BLaER1 (cell line): ENCODE measurements at regions not wholly inside any gene's neighbourhood (a gene's known extent, or its start where the extent isn't known, plus 50 kb on each side); places are given as distances from the start of the nearest gene placed in this dataset.

Experiments used
- H3K27ac ChIP-seq: shearing (Covaris generic); formaldehyde crosslinking; 2 replicates; pipeline ENCODE4 v1.8.1; 2022
- H3K27me3 ChIP-seq: shearing (Covaris generic); formaldehyde crosslinking; 2 replicates; pipeline ENCODE4 v1.8.1; 2022
- H3K36me3 ChIP-seq: shearing (Covaris generic); formaldehyde crosslinking; 2 replicates; pipeline ENCODE4 v1.8.1; 2022
- H3K4me1 ChIP-seq: shearing (Covaris generic); formaldehyde crosslinking; 2 replicates; pipeline ENCODE4 v1.8.1; 2022
- H3K4me2 ChIP-seq: shearing (Covaris generic); formaldehyde crosslinking; 2 replicates; pipeline ENCODE4 v1.8.1; 2022
- H3K4me3 ChIP-seq: shearing (Covaris generic); formaldehyde crosslinking; 2 replicates; pipeline ENCODE4 v1.8.1; 2022
- H3K9ac ChIP-seq: shearing (Covaris generic); formaldehyde crosslinking; 2 replicates; pipeline ENCODE4 v1.8.1; 2022
- H3K9me3 ChIP-seq: shearing (Covaris generic); formaldehyde crosslinking; 2 replicates; pipeline ENCODE4 v1.8.1; 2022
- H4K20me1 ChIP-seq: shearing (Covaris generic); formaldehyde crosslinking; 2 replicates; pipeline ENCODE4 v1.8.1; 2022
- Cebpa-rat ChIP-seq: shearing (Covaris generic); IDR thresholded peaks from 2 replicates; pipeline ENCODE4 v1.8.1; 2022

DNA sequence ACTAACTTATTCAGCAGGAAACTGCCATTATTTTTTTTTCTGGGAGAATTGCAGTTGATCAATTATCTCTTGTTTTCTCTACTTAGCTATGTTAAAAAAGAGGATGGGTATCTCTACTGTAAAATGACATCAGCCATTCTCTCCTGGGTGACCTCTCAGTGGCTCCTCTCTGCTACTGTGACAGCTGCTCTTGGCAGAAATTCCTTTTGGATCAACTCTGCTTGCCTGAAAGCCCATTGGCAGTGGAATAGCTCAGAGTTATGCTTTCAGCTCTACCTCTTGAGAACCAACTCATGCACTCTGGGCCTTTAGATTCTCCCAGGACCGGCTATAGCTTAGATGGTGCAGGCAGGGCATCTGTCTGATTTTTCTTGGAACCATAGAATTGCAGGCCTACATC is 99.9 kb upstream of the GAP43 start:
- H3K9ac ChIP-seq, result no peak overlapping the region
- no peak overlapping the region for H3K27ac ChIP-seq
- no peaks in the 10 kb centered on the region for H3K27me3 ChIP-seq
- no peaks in the 10 kb centered on the region for H4K20me1 ChIP-seq
- no peak overlapping the region for H3K4me2 ChIP-seq
- no peaks in the 10 kb centered on the region for H3K36me3 ChIP-seq
- H3K9me3 ChIP-seq, result no peaks in the 10 kb centered on the region
- H3K4me3 ChIP-seq, result no peak overlapping the region
- TF ChIP-seq Cebpa-rat, result no peak
- peaks cover 4% of the 10 kb centered on the region; the same call in 1 of the 2 replicates for H3K4me1 ChIP-seq

DNA sequence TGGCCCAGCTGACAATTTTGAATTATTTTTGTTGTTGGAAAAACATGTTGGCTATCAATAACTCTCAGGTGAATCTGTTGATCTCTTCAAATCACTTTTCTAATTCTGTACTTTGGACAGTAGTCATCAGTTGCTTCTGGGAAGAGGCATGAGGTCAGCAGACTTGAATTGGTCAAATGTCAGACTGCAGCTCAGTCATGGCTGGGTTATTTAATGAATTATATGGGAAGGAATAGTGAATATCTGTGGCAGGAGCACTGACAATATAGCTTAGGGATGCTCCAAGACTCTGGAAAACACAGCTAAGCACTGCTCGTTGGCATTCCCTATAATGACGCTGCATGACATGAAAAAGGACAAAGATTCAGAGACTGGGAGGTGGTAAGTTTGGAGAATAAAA is 98.8 kb upstream of the GAP43 start:
- Histone ChIP-seq H3K4me2 (no peak overlapping the region), H3K4me3 (no peak overlapping the region), H3K9ac (no peak overlapping the region), H4K20me1 (no peaks in the 10 kb centered on the region), H3K36me3 (no peaks in the 10 kb centered on the region), H3K27ac (no peak overlapping the region), H3K27me3 (no peaks in the 10 kb centered on the region), H3K9me3 (no peaks in the 10 kb centered on the region), H3K4me1 (peaks cover 4% of the 10 kb centered on the region; the same call in 1 of the 2 replicates)
- TF ChIP-seq Cebpa-rat, result no peak

DNA sequence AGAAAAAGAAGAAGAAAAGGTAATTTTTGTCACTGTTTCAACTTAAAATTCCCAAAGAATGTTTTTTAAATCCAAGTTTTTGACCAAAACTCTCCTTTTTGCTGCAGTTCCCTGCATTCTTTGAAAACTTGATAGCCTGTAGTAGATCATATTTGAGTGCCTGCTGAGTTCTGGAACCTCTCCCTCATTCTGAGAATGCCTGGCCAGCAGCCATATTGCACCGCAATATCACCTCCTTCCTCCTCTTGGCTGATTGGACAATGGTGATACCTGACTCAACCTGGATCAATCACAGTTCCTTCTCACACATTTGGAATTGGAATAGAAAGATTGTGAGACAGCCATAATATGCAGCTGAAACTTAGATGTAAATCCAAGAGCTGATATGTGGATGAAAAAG is 97.6 kb upstream of the GAP43 start:
- TF ChIP-seq Cebpa-rat, result no peak
- Histone ChIP-seq H3K36me3 (no peaks in the 10 kb centered on the region), H4K20me1 (no peaks in the 10 kb centered on the region), H3K27ac (no peak overlapping the region), H3K4me3 (no peak overlapping the region), H3K9me3 (no peaks in the 10 kb centered on the region), H3K4me1 (0 out of 2 replicates have a peak, but pooled peaks cover under 1% of the 10 kb centered on the region), H3K9ac (no peak overlapping the region), H3K27me3 (no peaks in the 10 kb centered on the region), H3K4me2 (no peak overlapping the region)

DNA sequence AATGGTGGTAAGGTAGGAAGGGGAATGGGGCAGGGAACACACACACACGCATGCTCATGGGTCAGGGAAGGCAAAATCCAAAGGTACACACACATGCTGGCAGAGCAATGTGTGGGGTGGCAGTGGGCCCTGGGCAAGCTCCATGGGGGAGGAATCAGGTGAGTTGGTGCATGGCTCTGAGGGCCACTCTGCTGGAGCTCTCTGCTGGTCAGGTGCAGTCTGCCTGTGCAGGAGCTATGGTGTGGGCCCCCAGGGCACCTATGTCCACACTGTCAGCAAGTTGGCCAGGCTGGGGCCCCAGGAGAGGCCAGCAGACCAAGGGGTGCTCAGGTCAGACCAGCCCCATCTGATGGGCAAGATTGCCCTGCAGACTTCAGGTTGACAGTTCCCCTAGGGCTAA is 90.1 kb upstream of the GAP43 start:
- no peak overlapping the region for H3K9ac ChIP-seq
- no peaks in the 10 kb centered on the region for H4K20me1 ChIP-seq
- no peak overlapping the region for H3K4me3 ChIP-seq
- TF ChIP-seq Cebpa-rat, result no peak
- no peaks in the 10 kb centered on the region for H3K4me1 ChIP-seq
- H3K36me3 ChIP-seq, result no peaks in the 10 kb centered on the region
- H3K4me2 ChIP-seq, result no peak overlapping the region
- H3K27ac ChIP-seq, result no peak overlapping the region
- H3K9me3 ChIP-seq, result no peaks in the 10 kb centered on the region
- no peaks in the 10 kb centered on the region for H3K27me3 ChIP-seq

DNA sequence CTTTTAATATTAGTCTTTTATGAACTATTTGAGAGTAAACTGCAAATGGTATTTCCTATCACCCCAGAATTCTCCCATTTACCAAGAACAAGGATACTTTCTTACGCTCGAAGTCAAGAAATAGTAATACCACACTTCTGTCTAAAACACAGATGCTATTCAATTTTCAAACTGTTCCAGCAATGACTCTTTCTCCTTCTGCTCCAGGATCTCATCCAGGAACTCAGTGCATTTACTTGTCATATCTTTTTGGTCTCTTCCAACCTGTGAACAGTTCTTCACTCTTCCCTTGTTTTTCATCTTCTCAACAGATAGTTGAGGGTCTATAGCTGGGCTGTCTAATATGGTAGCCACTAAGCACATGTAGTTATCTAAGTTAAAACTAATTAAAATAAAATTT is 87.1 kb upstream of the GAP43 start:
- TF ChIP-seq Cebpa-rat, result no peak
- H3K9ac ChIP-seq, result no peak overlapping the region
- no peaks in the 10 kb centered on the region for H4K20me1 ChIP-seq

DNA sequence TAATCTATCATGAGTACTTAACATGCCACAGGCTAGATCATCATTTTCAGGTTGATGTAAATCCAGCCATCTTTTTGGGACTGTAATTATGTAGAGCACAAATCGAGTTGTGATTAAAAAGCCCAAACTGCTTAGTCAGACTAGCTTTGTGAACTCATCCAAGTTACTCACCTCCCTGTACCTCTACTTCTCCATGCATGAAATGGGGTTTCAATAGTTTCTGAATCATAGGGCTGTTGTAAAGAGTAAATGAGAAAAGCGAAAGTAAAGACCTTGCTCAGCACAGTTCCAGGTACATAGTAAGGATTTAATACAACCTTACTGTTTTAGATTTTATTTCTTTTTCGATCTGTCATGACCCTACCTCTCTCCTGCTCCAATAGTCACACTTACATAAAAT is 85.6 kb upstream of the GAP43 start:
- H3K4me3 ChIP-seq, result no peak overlapping the region
- TF ChIP-seq Cebpa-rat, result no peak
- no peaks in the 10 kb centered on the region for H3K36me3 ChIP-seq
- no peak overlapping the region for H3K27ac ChIP-seq
- no peak overlapping the region for H3K9ac ChIP-seq
- H3K9me3 ChIP-seq, result no peaks in the 10 kb centered on the region
- H4K20me1 ChIP-seq, result no peaks in the 10 kb centered on the region
- H3K4me2 ChIP-seq, result no peak overlapping the region
- H3K4me1 ChIP-seq, result no peaks in the 10 kb centered on the region
- H3K27me3 ChIP-seq, result no peaks in the 10 kb centered on the region

More for the DNA sequence above, 87.1 kb upstream of the GAP43 start:
- no peaks in the 10 kb centered on the region for H3K36me3 ChIP-seq
- H3K27me3 ChIP-seq, result no peaks in the 10 kb centered on the region
- H3K4me2 ChIP-seq, result no peak overlapping the region
- H3K4me1 ChIP-seq, result no peaks in the 10 kb centered on the region
- H3K4me3 ChIP-seq, result no peak overlapping the region
- no peaks in the 10 kb centered on the region for H3K9me3 ChIP-seq
- no peak overlapping the region for H3K27ac ChIP-seq

DNA sequence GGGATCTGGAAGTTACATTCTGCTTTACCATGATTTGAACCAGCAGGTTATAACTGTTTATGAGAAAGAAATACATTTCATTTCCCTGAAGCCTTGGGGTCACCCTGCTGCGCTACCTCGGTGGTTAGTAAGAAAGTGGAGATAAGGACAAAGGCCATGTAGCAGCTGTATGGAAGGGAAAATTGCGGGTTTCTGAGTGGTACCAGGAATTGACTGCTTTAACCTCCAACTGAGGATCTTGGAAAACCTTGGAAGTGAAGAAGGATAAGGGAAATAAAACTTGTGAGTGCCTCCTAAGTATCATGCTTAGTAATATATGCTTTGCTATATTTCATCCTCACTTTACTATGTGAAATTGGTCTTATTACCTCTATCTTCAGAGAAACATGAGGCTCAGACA is 76.1 kb upstream of the GAP43 start:
- no peaks in the 10 kb centered on the region for H3K9me3 ChIP-seq
- no peak overlapping the region for H3K4me2 ChIP-seq
- H3K27me3 ChIP-seq, result no peaks in the 10 kb centered on the region
- H3K27ac ChIP-seq, result no peak overlapping the region
- no peaks in the 10 kb centered on the region for H4K20me1 ChIP-seq
- H3K4me3 ChIP-seq, result no peak overlapping the region
- no peaks in the 10 kb centered on the region for H3K4me1 ChIP-seq
- H3K36me3 ChIP-seq, result no peaks in the 10 kb centered on the region
- TF ChIP-seq Cebpa-rat, result no peak
- no peak overlapping the region for H3K9ac ChIP-seq

DNA sequence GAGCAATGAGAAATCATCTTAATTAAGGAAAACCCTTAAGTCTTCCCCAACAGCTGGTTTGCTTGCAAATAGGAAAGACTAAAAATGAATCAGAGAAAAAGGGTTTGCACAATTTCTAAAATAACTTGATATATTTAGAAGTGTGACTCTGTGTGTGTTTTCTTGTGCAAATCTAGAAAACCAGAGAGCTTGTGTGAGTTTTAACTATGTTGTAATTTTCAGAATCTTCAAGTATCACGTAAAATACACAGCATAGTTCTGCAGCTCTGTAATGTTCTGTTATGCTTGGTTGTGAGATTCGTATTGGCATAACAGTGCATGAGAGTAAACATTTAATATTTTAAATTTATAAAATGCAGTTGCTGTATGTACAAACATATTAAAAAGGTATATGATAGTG is 74.7 kb upstream of the GAP43 start:
- Histone ChIP-seq H3K4me2 (no peak overlapping the region), H3K27ac (no peak overlapping the region), H3K9me3 (no peaks in the 10 kb centered on the region), H3K4me1 (no peaks in the 10 kb centered on the region), H3K36me3 (no peaks in the 10 kb centered on the region), H3K9ac (no peak overlapping the region), H3K27me3 (no peaks in the 10 kb centered on the region), H3K4me3 (no peak overlapping the region), H4K20me1 (no peaks in the 10 kb centered on the region)
- no peak for TF ChIP-seq Cebpa-rat

DNA sequence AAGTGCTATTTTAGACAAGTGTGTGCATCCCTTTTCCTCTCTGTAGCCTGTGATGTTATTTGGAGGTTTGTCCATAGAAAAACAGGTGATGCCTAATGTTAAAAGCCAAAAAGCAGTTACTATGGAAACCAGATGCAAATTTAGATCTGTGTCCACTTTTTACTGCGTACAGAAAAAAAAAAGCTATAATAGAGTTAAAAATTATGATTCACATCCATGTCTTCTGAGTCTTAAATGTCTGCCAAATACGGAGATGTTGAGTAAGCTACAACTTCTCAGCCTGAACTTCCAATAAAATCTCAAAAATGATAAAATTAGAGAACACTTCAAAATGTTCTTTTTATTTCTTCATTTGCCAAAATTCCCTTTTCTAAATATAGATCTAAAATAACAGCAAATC is 74.2 kb upstream of the GAP43 start:
- no peak overlapping the region for H3K4me3 ChIP-seq
- no peak overlapping the region for H3K4me2 ChIP-seq
- no peak overlapping the region for H3K27ac ChIP-seq
- H3K27me3 ChIP-seq, result no peaks in the 10 kb centered on the region
- H3K36me3 ChIP-seq, result no peaks in the 10 kb centered on the region
- no peaks in the 10 kb centered on the region for H4K20me1 ChIP-seq
- no peak for TF ChIP-seq Cebpa-rat
- no peaks in the 10 kb centered on the region for H3K9me3 ChIP-seq
- H3K9ac ChIP-seq, result no peak overlapping the region
- no peaks in the 10 kb centered on the region for H3K4me1 ChIP-seq

DNA sequence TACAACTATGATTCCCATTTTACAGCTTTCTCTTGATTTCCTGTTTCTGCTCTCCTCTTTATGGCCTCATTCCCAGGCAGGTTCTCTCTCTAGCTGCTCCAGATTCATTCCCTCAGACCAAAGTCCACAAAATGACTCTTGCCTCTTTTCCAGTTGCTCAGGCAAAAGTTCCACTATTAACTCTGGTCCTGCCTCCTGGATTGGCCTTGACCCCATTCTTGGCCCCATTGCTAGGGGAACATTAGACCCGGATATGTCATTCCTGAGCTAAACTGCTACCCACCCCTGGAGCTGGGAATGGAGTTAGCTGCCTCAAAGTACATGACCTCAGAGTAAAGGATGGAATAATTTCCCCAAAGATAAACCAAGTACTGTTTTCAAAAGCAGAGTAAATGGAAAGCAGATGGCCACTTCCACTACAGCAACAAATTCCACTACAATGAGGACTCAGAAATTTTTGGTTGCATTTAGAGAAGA is 73.0 kb upstream of the GAP43 start:
- no peak overlapping the region for H3K27ac ChIP-seq
- H3K27me3 ChIP-seq, result no peaks in the 10 kb centered on the region
- TF ChIP-seq Cebpa-rat, result no peak
- H4K20me1 ChIP-seq, result no peaks in the 10 kb centered on the region
- no peaks in the 10 kb centered on the region for H3K9me3 ChIP-seq
- H3K36me3 ChIP-seq, result no peaks in the 10 kb centered on the region
- H3K4me3 ChIP-seq, result no peak overlapping the region
- H3K9ac ChIP-seq, result no peak overlapping the region
- no peaks in the 10 kb centered on the region for H3K4me1 ChIP-seq
- H3K4me2 ChIP-seq, result no peak overlapping the region

DNA sequence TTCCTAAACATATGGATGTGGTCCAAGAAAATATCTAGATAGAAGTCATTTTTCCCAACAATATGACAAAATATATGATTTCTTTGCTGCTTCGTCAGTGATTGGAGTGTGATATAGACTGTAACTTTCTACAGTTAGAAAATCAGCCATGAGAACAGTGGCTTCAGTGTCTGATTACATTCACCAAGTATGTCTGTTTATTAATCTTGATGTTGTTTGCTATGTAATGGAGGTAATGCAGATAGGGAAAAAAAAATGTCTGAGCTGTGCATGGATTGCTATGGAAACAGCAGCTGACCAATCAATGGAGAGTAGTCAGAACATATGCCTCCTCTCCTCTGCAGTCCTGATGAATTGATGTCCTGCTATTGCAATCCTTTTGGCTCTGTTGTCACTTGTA is 72.3 kb upstream of the GAP43 start:
- Histone ChIP-seq H3K36me3 (no peaks in the 10 kb centered on the region), H3K9me3 (no peaks in the 10 kb centered on the region), H3K4me3 (no peak overlapping the region), H3K27ac (no peak overlapping the region), H3K9ac (no peak overlapping the region), H3K27me3 (no peaks in the 10 kb centered on the region), H4K20me1 (no peaks in the 10 kb centered on the region), H3K4me1 (no peaks in the 10 kb centered on the region), H3K4me2 (no peak overlapping the region)
- TF ChIP-seq Cebpa-rat, result no peak
